ENCODE measurements at regions not wholly inside any gene's neighbourhood (a gene's known extent, or its start where the extent isn't known, plus 50 kb on each side); places are given as distances from the start of the nearest gene placed in this dataset.
"Not testable (repeated sequence)": the region's sequence is repeated elsewhere in the genome, so short reads cannot be mapped to it uniquely, and the experiment has no call there.

DNA sequence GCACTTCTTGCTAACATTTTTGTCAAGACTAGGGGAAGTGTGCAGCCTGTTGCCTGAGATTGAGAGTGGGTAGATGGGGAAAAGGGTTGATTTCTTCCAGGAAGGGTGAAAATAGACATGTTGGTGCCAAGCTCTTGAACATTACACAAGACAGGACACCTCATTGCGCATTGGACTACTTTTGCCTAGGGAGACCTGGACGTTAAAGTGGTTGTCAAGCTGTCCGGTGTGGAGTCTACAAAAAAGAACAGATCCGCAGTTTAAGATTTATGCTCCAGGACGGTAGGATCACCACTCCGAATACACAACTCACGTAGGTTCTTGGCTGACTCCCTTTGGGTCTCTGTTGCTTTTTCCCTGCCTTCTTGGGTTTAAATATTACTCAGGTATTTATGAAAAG lies 56.3 kb upstream of the LRIG1 start:
- no peaks in the 10 kb centered on the region for H3K9me3 ChIP-seq
- WGBS, 4 donors: 90 to 93% (median 92%) methylated on average over 7 of the region's 7 CpGs
- peaks cover 0 to 4% (median 0%) of the 10 kb centered on the region in 12 donors for H3K4me1 ChIP-seq
- DNase-seq: no peak
- no peak for ATAC-seq
- H3K27me3 ChIP-seq: no peaks in the 10 kb centered on the region
- H3K27ac ChIP-seq: peak overlapping the region in 1 of 12 donors; percentile 69
- H3K4me3 ChIP-seq: no peak overlapping the region
- intact Hi-C loops (cut with DNase I): no loop called here
- no peak for TF ChIP-seq POLR2A (IDR thresholded peaks at IDR 0.05)
- TF ChIP-seq, protein P1, sequence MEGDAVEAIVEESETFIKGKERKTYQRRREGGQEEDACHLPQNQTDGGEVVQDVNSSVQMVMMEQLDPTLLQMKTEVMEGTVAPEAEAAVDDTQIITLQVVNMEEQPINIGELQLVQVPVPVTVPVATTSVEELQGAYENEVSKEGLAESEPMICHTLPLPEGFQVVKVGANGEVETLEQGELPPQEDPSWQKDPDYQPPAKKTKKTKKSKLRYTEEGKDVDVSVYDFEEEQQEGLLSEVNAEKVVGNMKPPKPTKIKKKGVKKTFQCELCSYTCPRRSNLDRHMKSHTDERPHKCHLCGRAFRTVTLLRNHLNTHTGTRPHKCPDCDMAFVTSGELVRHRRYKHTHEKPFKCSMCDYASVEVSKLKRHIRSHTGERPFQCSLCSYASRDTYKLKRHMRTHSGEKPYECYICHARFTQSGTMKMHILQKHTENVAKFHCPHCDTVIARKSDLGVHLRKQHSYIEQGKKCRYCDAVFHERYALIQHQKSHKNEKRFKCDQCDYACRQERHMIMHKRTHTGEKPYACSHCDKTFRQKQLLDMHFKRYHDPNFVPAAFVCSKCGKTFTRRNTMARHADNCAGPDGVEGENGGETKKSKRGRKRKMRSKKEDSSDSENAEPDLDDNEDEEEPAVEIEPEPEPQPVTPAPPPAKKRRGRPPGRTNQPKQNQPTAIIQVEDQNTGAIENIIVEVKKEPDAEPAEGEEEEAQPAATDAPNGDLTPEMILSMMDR (IDR thresholded peaks at IDR 0.05): no peak
- H3K36me3 ChIP-seq: no peaks in the 10 kb centered on the region

DNA sequence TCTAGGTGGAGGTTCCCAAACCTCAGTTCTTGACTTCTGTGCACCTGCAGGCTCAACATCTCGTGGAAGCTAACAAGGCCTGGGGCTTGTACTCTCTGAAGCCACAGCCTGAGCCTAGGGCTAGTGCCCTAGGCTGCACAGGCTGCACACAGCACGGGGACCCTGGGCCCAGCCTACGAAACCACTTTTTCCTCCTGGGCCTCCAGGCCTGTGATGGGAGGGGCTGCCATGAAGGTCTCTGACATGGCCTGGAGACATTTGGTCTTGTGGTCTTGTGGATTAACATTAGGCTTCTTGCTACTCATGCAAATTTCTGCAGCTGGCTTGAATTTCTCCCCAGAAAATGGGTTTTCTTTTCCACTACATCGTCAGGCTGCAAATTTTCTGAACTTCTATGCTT lies 59.1 kb upstream of the LRIG1 start:
- H3K4me3 ChIP-seq; H3K4me1 ChIP-seq; H3K27me3 ChIP-seq; ATAC-seq; DNase-seq; H3K9me3 ChIP-seq; intact Hi-C loops (cut with DNase I); H3K36me3 ChIP-seq: not testable (repeated sequence)
- H3K27ac ChIP-seq: peak overlapping the region in 1 of 12 donors; percentile 69
- 93 to 96% (median 94%) methylated on average over 2 to 4 of the region's 4 CpGs for WGBS, 4 donors

DNA sequence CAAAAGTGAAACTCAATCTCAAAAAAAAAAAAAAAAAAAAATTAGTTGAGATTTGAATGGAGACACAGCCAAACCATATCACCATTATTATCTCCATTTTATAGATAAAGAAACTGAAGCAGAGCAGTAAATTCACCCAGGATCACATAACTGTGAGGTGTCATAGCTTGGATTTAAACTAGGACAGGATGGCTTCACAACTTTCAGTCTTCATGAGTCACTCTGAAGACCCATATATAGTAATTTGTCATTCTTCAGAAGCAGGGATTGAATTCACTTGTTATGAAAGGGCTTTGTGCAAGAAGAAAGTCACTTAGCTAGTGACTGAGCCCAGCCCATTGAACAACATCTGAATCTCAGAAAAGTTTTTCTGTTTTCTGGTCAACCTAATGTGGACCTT lies 60.5 kb upstream of the LRIG1 start:
- Histone ChIP-seq H3K27ac (no peak overlapping the region), H3K9me3 (no peaks in the 10 kb centered on the region), H3K4me1 (no peaks in the 10 kb centered on the region), H3K36me3 (no peaks in the 10 kb centered on the region), H3K27me3 (no peaks in the 10 kb centered on the region), H3K4me3 (no peak overlapping the region)
- no peak for DNase-seq
- intact Hi-C loops (cut with DNase I): no loop called here
- no peak for ATAC-seq
- TF ChIP-seq, protein P1 (IDR thresholded peaks at IDR 0.05): no peak
- TF ChIP-seq POLR2A (IDR thresholded peaks at IDR 0.05): no peak

DNA sequence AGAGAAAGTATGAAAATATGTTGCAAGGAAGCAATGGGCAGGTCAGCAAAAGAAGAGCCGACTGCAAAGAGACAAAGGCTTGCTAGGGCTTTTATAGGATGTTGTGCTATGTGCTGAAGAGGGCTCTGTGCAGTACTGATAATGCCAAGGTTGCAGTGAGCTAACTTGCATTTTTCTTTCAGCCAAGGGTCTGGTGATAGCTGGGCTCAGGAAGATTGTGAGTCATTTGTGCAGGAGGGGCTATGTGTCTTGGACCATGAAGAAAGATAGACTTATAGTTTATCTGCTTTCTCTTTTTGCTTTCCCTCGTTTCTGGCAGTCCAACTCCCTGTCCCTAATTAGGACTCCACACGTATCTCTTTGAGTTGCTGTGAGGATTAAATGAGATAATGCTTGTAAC lies 64.5 kb upstream of the LRIG1 start:
- intact Hi-C loops (cut with DNase I): no loop called here
- 50 to 69% (median 63%) methylated on average over 3 of the region's 3 CpGs for WGBS, 4 donors
- no peak overlapping the region for H3K27ac ChIP-seq

DNA sequence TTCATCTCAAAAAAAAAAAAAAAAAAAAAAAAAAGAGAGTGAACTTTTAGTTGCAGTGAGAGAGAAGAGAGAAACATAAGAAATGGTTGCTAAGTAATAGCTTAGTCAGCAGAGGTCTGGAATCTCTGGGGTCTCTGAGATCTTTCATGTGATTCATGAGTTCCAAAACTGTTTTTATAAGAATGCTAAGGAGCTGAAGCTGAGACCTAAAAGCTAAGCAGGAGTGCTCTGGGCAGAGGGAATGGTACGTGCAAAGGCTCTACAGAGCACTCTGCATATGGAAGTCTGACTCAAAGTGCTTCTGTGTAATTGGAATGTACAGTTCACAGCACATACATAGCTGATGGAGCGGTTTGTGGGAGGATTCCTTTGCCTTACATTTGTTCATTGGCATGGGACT lies 66.3 kb upstream of the LRIG1 start:
- no peaks in the 10 kb centered on the region for H3K4me1 ChIP-seq
- no peak overlapping the region for H3K4me3 ChIP-seq
- H3K36me3 ChIP-seq: no peaks in the 10 kb centered on the region
- 94 to 100% (median 98%) methylated on average over 2 of the region's 2 CpGs for WGBS, 4 donors
- DNase-seq (no peak), ATAC-seq (no peak)
- intact Hi-C loops (cut with DNase I): no loop called here
- no peak overlapping the region for H3K27ac ChIP-seq
- H3K9me3 ChIP-seq: no peaks in the 10 kb centered on the region
- H3K27me3 ChIP-seq: no peaks in the 10 kb centered on the region
- TF ChIP-seq, protein P1 (IDR thresholded peaks at IDR 0.05): no peak
- TF ChIP-seq POLR2A (IDR thresholded peaks at IDR 0.05): no peak

More for the DNA sequence above, 64.5 kb upstream of the LRIG1 start:
- ATAC-seq (no peak), DNase-seq (no peak)
- Histone ChIP-seq H3K9me3 (no peaks in the 10 kb centered on the region), H3K27me3 (no peaks in the 10 kb centered on the region), H3K4me1 (no peaks in the 10 kb centered on the region), H3K36me3 (no peaks in the 10 kb centered on the region), H3K4me3 (no peak overlapping the region)
- TF ChIP-seq, protein P1 (IDR thresholded peaks at IDR 0.05): no peak
- TF ChIP-seq POLR2A (IDR thresholded peaks at IDR 0.05): no peak

Measured in heart left ventricle (tissue), 16 donors.